Sciatic nerve (tissue), 2 donors: ENCODE measurements at regions not wholly inside any gene's neighbourhood (a gene's known extent, or its start where the extent isn't known, plus 50 kb on each side); places are given as distances from the start of the nearest gene placed in this dataset.

Source experiments
- ATAC-seq: fragments of 200-7000 bp; cut with Tn5 transposase; one replicate; pipeline ENCODE4 v1.9.1; 2020; ENCODE audit warnings: mild to moderate bottlenecking, moderate library complexity
- DNase-seq: peaks from one replicate; pipeline ENCODE4 v3.0.0-alpha.2; 2020; ENCODE audit warnings: low spot score
- intact Hi-C: fragments of 100-400 bp; cut with DNase I; formaldehyde crosslinking; loops from one replicate; pipeline ENCODE4 v1.14.2; 2022
- donor health status: DM: no; HTN: no; CAD: no.
- donor health status: DM: no; HTN: no; CAD: no.

DNA sequence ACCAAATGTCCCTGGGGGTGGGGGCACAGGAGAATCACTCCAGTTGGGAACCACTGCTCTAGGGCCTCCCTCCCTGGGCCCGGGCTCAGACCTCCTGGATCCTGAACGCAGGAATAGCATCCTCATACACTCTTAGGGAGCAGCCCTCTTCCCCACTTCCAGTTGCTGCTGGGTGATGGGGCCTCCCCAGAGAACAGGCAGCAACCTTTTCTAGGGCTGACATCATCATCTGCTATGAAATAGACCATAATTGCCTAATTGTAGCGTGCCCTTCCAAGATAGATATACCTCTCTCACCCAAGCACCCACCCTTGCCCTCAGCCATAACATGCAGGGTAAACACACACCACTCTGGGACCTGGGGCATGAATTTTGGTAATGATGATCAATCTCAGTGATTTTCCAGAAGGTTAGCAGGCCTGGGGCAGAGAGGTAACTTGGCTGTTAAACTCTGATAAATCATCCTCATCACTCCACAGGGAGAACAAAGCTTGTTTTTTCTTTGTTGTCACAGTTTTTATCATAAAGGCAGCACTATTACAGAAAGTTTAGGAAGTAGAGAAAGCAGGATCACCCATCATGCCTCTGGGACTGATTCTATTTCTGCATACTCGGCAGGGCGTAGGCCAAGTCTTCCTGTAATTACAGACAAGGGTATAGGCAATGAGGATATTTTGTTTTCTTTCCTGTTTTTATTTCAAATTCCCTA lies 88.3 kb upstream of the PRDM11 start:
- intact Hi-C loops: no loop called here
- no peak for ATAC-seq

DNA sequence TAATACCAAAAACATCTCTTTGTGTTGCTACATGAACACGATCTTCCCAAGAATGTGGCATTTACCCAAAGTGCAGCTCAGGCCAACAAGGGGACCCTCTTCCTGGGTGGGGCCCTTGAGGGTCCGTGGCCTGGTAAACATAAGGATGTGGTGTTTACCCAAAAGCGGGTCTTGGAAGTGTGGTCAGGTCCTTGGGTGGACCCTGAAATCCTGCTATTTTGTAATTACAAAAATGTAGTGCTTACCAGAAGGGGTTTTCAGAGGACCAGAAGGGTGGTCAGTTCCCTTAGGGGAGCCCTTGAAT lies 87.8 kb upstream of the PRDM11 start:
- no peak for ATAC-seq
- no peak for DNase-seq
- intact Hi-C loops: no loop called here

More for the DNA sequence above, 88.3 kb upstream of the PRDM11 start:
- DNase-seq: no peak

DNA sequence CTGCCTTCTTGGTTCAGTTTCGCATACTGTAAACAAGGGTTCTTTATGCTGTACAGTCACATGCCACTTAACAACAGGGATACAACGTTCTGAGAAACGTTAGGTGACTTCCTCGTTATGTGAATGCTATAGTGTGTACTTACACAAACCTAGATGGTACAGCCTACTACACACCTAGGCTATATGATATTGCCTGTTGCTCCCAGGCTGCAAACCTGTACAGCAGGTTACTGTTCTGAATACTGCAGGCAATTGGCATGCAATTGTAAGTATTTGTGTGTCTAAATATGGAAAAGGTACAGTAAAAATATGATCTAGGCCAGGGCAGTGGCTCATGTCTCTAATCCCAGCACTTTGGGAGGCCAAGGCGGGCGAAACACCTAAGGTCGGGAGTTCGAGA lies 85.7 kb upstream of the PRDM11 start:
- ATAC-seq (no peak), DNase-seq (no peak)
- intact Hi-C loops: no loop called here

DNA sequence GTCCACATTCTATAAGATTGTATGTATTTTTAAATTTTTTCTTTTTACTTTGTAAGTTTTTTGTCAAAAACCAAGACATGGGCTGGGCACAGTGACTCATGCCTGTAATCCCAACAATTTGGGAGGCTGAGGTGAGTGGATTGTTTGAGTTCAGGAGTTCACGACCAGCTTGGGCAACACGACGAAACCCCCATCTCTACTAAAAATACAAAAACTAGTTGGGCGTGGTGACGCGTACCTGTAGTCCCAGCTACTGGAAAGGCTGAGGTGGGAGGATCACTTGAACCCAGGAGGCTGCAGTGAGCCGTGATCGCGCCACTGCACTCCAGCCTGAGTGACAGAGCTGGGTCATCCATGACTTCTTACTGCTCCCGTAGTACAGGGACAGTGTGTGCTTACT lies 84.8 kb upstream of the PRDM11 start:
- ATAC-seq (no peak), DNase-seq (no peak)
- intact Hi-C loops: no loop called here

DNA sequence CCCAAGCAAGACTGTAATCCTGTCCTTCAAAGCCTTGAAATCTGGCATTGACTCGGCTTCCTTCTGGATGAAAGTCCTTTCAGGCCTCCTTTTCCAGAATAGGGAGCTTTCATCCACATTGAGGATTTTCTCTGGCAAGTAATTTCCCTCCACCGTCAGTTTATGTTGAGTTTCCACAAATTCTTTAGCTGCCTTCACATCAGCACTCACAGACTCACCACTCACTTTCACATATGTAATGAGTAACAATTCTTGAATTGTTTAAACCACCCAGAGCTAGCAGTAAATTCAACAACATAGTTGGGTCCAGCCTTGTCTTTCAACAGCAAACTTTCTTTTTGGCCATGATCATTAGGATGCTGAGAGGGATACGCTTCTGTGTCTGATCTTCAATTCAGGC lies 84.3 kb upstream of the PRDM11 start:
- DNase-seq (no peak), ATAC-seq (no peak)
- intact Hi-C loops: no loop called here

DNA sequence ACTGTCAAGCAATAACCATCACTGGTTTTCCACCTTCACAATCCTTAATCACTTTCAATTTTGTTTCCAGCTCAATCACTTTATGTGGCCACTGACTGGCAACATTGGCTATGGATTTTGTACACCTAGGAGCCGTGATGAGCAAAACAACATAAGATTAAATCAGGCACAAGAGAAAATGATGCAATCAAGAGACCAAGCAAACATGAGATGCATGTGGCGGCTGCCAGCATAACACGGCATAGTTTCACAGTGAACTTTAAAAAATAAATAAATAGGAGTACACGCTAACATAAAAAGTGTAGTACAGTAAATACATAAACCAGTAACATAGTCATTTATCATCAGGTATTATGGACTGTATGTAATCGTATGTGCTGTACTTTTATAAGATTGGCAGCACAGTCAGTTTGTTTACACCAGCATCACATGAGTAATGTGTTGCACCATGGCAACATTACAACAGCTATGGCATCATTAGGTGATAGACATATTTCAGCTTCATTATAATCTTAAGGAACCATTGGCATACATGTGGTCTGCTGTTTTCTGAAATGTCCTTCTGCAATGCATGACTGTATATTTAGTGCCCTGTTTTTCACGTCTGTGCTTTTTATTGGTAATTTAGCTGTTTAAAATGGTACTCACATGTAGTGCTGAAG lies 83.3 kb upstream of the PRDM11 start:
- intact Hi-C loops: no loop called here
- no peak for ATAC-seq
- DNase-seq: no peak

DNA sequence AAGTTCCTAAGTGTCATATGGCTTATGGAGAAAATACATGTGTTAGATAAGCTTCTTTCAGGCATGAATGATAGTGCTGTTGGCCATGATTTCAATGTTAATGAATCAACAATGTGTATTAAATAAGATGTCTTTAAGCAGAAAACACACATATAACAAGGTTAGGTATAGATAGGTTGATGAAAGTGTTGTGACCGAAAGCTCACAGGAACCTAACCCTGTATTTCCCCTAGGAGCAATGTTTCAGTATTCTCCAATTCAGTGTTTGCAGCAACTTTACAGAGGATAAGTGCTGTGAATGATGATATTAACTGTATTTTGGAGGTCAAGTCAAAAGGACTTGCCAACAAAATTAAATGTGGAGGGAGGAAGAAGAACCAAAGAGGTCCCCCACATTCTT lies 82.8 kb upstream of the PRDM11 start:
- intact Hi-C loops: no loop called here
- DNase-seq: no peak
- ATAC-seq: no peak

DNA sequence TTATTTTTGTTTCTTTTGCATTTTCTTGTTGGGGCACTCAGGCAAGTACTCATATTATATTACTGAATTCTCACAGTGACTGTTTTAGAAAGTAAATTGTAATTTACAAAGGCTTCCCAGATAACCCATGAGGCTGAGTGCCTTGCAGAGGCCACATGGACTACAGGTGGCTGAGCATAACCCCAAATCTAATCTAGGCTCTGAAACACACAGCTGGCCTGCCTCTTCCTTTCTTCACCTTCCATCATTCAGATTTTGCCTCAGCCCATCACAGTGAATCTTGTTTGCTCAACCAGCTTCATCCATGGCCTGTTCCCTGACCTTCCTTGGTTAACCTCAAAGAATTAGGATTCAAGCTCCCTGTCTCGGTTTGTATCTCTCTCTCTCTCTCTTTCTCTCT lies 78.5 kb upstream of the PRDM11 start:
- intact Hi-C loops: no loop called here
- no peak for DNase-seq
- ATAC-seq: no peak

DNA sequence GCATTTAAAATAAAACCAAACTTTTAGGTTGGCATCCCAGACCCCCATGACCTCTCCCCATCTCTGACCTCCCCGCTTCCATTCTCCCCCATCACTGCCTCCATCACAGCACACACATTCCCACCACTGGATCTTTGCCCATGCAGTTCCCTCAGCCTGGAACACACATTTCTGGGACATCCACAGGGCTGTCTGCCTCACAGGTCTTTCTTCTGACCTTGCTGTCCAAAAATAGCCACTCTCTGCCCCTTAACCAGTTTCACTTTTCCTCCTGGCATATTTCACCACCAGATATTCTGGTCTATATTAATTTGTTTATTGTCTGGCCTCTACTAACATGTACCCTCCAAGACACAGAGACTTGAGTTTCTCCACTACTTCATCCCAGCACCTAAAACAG lies 75.2 kb upstream of the PRDM11 start:
- ATAC-seq (no peak), DNase-seq (no peak)
- intact Hi-C loops: no loop called here

DNA sequence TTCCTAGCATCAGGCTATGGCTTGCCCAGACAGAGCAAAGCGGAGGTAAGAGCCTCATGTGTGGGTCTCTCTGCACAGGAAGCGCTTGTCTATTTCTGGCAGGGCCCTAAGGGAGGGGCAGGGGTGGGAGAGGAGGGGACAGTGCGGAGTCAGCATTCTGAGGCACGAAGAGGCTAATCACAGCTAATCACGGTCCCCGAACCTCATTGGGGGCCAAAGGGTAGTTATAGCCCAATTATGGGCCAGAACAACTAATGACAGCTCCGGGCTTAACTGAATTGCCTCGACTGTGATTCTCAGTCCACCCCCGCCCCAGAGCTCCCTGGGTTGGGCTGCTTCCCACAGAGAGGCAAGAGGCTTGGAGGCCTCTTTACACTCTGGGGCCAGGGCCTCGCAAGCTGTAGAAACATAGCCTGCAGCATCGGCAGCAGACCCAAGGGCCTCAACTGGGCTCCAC lies 72.7 kb upstream of the PRDM11 start:
- intact Hi-C loops: no loop called here
- DNase-seq (no peak), ATAC-seq (peak; percentile 62)

DNA sequence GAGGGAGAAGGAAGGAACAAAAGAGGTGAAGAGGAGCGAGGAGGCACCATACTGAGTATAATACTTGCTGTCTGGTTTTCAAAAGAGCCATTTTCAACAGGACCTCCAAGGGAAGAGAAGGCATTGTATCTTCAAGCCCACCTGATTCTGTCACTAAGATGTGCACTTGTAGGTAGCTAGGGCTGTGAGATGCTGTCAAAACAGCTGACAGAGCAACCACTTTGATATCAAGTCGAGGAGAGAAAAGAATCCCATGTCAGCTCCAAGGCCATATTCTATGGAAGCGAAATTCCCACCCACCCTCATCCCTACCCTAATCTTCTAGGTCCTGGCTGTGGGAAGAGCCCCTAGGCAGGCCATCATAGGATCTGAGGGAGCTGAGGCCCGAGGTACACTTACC lies 70.9 kb upstream of the PRDM11 start:
- ATAC-seq (no peak), DNase-seq (no peak)
- intact Hi-C loops: no loop called here

DNA sequence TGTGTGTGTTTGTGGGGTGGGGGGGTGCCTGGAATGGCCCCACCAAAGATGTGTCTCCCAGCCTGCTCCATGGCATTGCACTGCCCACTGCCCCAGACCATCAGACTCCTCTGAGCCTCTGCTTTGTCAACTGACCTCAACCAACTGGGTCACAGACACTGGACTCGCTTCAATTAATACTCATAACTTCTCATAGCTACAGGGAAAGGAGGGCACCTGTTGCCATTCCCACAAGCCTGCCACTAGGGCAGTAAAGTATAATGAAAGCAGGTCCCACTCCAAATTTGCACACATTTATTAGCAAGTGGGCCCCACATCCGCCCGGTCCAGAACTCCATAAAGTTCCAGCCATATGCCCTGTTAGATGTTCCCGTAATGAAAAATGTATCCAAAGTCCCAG lies 70.5 kb upstream of the PRDM11 start:
- no peak for DNase-seq
- intact Hi-C loops: no loop called here
- no peak for ATAC-seq

DNA sequence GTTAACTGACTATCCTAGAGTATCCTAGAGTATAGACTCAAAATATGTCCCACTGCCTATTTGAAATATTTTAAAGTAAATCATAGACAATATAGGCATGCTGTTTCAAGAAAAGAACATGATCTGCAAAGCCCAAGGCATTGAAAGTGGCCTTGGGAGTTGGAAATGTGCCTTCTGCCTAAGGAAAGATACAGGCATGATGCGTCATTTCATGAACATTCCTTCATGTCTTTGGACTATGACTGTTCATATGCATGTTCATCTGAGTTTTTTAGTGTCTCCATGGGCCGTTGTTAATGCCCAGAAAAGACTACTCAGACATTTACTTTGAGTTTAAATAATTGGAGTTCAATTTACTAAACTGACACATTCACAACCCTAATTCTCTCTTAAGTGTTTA lies 69.7 kb upstream of the PRDM11 start:
- intact Hi-C loops: no loop called here
- ATAC-seq (no peak), DNase-seq (no peak)

DNA sequence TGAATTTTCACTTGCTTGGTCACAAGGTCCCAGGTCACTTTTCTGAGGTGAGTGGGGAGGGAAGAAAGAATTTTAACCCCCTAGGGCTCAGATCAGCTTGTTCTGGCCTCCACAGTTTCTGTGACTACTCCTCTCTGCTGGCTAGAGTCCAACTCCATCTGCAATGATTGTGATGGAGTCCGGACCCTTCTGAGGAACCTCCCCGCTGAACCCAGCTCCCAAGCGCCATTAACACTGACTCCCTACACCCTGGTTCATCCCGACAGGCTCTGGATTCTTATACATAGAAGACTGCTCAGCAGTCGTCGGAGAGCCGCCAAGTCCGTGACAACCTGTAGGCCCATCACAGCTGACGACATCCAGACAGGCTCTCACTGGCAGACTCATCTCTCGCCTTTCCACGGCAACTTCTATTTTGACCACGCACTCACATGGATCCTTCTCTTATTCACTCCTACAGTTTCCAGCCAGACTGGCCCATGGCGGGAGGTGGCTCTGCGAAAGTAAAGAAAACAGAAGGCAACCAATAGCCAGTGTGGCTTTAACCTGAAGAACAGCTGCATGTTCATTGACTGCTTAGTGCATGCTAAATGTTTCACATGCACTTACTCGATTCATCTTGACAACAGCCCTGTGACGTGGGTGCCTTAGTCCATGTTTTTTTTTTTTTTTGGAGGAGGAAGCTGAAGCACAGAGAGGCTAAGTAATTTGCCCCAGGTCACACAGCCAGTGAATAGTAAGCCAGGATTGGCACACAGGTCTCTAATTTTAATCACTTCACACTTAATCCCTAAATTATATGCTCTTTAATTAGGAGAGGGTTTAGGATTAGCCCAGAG lies 68.0 kb upstream of the PRDM11 start:
- DNase-seq: no peak
- no peak for ATAC-seq
- intact Hi-C loops: no loop called here

DNA sequence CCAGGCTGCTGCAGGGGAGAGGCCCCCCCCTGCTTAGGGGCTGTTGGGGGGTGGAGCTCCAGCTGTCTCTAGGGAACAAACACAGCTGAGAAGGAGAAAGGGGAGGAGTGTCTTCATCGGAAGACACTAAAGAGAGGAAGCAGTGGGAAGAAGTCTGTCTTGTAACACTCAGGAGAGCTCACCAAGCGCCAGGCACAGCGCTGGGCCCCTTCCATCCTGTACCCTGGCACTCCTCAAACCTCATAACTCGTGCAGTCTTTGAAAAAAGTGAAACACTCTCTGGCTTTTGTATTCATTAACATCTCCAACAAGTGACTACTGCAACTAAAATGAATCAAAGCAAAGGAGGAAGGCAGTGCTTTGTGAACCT lies 67.4 kb upstream of the PRDM11 start:
- intact Hi-C loops: no loop called here
- DNase-seq (no peak), ATAC-seq (peak; percentile 36)

DNA sequence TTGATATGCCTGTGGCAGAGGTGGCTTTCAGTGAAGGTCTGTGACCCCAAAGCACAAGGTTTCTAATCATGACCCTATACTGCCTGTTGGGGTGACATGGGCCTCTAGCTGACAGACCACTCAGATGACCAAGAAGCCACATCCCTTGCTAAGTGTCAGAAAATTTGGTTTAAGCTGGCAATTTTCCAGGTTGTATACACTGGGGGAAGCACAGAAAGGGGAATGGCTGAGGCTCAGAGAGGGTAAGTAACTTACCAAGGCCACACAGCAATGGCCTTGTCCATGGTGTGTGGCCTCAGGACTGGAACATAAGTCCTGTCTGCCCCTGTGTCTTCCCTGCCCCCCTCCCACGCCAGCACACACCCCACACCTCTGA lies 66.9 kb upstream of the PRDM11 start:
- DNase-seq (no peak), ATAC-seq (no peak)
- intact Hi-C loops: no loop called here

DNA sequence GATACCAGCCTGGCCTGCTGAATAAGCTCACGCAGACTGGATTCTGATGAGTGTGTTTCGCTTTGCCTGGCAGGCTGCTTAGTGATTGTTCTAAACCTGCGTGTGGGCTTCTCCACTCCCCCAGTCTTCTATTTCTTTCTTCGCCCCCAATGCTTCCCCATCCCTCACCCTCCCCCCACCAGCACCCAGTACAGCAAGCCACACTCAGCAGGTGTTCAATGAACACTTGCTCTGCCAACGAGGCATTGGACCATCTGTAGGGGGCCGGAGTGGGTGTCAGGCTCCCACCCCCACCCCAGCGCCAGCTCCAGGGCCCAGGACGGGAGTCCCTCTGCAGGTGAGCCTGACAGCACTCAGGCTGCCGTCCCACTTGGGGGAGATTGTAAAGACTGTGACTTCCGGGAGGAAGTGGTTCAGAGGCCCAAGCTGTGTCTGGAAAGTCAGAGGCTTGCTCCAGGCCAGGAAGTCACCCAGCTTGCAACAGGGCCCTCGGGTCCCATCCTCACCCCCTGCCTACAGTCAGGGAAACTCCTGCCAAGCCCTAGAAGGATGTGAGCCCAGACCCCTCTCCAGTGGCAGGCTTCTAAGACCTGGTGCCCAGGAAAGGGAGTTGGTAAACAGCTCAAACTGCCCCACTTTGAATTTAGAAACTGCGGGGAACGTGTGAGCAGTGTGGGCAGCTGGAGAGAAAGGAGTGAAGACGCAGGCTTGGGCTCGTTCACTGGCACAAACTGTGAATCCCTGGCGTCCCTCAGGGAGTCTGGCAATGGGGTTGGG lies 66.3 kb upstream of the PRDM11 start:
- ATAC-seq: peak; percentile 57
- intact Hi-C loops: no loop called here
- DNase-seq: no peak

DNA sequence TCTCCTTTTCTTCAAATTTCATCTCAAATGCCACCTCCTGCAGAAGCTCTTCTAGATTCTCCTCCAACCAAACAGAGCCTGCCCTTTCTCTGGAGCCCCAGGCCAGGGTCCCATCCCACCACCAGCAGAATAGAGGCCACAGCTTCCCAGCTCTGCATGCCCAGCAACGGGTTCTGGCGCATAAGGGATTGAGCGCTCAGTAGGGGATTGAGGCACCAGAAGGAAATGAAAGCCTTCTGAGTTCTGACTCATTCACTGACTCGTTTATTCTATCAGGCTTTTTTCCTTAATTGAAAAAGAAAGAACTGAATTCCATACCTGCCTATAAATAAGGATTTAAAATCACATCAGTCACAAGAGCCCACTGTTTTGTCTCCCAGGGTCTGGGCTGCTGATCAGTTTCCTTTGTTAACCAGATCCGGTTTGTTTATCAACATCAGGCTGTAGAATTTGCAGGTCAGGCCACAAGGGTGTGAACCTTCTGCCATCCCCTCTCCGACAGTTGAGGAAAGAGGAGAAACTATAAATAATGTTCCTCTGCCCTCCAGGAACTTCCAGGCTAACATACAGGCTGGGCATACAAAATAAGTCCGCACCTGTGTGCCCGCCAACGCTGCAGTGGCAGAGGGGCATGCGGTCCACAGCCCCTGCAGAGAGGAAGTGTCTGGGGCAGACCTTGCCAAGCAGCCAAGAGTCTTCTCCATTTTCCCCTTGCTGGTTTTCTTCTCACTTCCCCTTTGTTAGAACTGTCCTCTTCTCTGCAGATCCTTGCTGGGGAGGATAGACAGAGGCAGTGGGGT lies 63.5 kb upstream of the PRDM11 start:
- DNase-seq (no peak), ATAC-seq (no peak)
- intact Hi-C loops: no loop called here

DNA sequence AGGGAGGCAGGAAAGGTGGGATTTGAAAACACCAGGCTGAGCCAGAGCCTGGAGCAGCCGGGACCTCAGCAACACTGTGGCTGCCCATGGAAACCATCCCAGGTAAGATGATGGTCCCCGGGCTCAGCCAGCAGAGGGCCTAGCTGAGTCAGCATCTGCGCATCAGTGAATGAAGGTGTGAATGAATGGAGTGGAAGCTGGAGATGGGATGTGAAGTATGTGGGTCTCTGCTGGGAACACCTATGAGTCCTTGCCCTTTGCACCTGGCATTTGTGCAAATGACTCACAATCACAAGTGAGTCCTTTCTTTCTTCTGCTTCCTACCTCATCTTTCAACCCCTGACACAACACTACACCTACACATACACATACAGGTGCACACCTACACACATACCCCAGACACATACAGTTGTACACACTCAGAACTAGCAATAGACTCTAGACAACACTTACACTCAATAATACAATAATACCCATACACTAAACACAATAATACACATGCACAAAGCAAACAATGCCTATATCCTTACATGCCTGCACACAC lies 62.8 kb upstream of the PRDM11 start:
- DNase-seq (no peak), ATAC-seq (no peak)
- intact Hi-C loops: no loop called here
